NOMO-1 treated with DMSO at 0.1 percent for 48 hours (cell line): ENCODE measurements at regions not wholly inside any gene's neighbourhood (a gene's known extent, or its start where the extent isn't known, plus 50 kb on each side); places are given as distances from the start of the nearest gene placed in this dataset.

Source experiments
- DNase-seq: peaks from one replicate; lab custom pipeline; 2025; ENCODE audit not compliant: unreplicated experiment; lab: John Stamatoyannopoulos, UW

- DNase-seq: no peak
Measured at GRCh38 chr7:136184719-136185118, 207.6 kb upstream of the MTPN start.

DNA sequence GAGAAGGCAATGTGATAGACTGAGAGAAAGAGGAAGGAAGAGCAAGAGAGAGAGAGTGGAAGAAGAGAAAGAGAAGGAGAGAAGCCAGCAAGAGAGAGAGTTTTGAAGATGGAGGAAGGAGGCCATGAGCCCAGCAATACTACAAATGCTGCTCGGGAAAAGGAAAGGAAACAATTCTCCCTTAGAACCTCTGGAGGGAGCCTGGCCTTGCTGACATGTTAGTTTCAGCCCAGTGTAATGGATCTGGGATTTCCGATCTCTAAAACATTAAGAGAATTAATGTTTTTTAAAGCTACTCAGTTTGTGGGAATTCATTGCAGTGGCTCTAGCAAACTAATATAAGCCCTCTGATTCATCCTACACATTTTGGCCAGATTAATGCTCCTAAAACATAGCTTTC is 206.8 kb upstream of the MTPN start:
- DNase-seq: no peak

GRCh38 chr7:136180984-136181383 is 203.8 kb upstream of the MTPN start:
- DNase-seq: no peak

GRCh38 chr7:136179851-136180721 is 202.9 kb upstream of the MTPN start:
- no peak for DNase-seq

- DNase-seq: no peak
Measured at GRCh38 chr7:136179154-136179553, 202.0 kb upstream of the MTPN start.

- DNase-seq: no peak
Measured at GRCh38 chr7:136174477-136175125, 197.4 kb upstream of the MTPN start.

DNA sequence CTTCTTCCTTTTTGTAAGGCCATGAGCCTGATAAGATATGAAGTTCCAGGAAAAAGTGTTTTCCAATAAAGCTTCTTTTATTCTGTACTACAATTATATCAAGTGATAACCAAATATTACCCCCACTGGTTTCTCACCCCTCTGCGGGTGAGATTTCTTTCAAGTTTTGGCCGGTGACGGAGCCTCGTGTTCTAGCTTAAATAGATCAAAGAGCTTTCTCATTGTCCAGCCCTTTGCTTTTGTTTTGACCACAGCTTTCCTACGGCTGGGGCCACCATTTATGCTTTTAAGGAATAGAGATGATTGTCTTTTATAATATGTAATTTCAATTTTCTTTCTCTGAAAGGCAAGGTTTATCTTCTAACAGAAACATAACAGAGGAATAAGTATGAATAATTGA is 196.7 kb upstream of the MTPN start:
- DNase-seq: no peak

DNA sequence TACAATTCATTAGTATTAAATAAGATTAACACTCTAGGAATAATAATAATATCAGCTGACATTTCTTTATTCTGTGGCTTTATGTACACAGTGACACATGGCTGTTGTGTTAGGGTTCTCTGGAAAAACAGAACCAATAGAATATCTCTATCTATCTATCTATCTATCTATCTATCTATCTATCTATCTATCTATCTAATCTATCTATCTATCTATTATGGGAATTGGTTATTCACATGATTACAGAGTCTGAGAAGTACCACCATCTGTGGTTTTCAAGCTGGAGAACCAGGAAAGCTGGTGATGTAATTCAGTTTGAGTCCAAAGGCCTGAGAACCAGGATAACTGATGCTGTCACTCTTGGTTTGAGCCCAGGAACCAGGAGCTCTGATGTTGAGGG is 194.1 kb upstream of the MTPN start:
- no peak for DNase-seq

DNA sequence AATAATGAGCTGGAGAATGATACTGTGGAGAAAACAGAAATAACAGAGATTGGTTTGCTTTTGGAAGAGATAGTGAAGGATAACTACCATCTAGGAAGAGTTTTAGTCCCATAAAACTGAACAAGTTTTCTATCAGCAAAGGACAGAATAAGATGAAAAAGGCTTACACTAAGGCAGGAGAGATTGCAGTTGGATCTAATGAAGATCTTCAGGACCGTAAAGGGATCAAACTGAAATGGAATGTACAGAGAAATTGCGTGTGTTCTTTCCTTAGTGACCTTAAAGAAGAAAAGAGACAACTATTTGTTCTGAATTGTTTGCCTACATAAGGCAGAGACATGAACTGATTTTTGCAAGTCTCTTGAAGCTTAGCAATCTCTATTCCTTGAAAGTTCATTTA is 191.7 kb upstream of the MTPN start:
- no peak for DNase-seq

DNA sequence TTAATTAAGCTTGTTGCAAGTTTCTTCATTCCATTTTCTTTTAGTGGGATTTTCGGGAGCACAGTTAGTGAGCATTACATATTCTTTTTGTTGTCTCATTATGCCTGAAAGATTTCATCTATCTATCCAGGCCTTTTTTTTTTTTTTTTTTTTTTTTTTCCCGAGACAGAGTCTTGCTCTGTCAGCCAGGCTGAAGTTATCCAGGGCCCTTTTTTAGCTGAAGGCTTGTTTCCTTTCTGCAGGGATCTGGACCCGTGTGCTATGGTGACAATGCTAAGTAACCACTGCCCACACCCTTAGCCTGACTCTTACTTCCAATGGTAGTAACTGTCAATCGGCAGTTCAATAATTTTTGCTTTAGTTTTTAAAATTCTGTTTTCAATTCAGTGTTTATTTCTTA is 190.8 kb upstream of the MTPN start:
- no peak for DNase-seq

- no peak for DNase-seq
Measured at GRCh38 chr7:136166521-136166920, 189.4 kb upstream of the MTPN start.

DNA sequence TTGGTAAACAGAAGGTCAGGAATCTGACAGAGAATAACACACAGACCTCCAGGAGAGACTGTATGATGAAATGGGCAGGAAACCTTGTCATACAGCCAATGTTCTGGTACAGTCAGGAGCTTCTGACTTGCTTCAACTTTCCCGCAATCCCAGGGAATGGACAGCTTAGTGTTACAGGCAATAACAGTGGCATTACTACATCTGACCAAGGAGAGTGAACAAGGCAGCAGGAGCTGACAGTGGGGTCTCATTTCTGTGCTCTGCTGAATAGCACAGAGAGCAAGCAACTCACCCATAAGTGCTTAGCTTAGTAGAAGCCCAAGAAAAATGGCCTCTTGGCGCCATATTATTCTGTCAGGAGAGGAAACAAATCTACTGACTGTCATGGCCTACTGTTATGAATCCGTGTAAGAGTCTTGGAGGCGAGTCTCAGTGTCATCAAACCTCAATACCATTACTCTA is 186.2 kb upstream of the MTPN start:
- DNase-seq: no peak

DNA sequence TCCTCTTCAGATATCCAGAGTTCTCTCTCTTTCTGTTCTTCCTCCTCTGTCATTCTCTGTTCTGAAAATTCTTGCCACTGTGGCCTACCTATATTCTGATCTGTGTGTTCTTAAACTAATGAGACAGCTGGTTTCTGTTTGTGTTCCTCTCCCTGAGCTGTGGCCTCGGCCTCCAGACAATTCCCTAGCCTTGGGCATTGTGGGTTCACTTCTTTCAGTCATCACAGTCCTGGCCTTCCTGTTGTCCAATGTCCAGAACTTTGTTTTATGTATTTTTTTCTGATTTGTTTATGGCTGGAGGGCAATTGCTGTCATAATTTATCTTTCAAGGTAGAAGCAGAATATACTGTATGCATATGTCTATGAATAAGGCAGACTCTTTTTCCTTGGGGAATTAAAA is 173.2 kb upstream of the MTPN start:
- no peak for DNase-seq

- DNase-seq: no peak
Measured at GRCh38 chr7:136148920-136149319, 171.8 kb upstream of the MTPN start.

DNA sequence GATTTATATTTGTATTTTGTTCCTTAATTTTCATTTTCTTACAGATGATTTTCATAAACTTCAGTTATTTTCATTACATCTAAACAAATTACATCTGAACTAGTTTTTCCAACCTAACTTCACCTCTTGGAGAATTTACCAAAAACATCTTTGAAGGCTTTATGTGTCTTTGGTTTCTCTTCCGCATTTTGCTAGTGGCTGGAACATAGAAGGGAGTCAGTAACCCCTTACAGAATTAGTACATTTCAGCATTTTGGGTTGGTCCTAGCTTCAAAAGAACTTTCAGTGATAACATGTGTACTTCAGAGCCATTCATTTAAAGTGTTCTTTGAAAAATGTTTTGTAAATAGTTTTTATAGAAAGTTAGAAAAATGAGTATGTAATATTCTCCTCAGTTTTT is 169.8 kb upstream of the MTPN start:
- no peak for DNase-seq

DNA sequence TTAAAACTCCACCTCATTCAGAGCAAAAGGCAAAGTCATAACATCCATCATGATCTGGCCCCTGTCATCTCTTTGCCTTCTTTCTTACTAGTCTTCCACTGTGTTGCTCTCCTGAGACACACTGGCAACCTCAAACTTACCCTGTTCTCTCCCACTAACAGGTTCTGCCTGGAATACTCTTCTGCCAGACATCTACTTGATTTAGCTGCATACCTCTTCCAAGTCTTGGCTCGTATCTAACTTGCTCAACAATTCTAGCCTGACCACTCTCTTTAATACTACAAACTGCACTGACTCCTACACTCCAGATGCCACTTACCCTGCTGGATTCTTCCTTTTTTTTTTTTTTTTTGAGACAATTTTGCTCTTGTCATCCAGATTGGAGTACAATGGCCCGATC is 167.0 kb upstream of the MTPN start:
- no peak for DNase-seq

- no peak for DNase-seq
Measured at GRCh38 chr7:136143271-136143670, 166.1 kb upstream of the MTPN start.

DNA sequence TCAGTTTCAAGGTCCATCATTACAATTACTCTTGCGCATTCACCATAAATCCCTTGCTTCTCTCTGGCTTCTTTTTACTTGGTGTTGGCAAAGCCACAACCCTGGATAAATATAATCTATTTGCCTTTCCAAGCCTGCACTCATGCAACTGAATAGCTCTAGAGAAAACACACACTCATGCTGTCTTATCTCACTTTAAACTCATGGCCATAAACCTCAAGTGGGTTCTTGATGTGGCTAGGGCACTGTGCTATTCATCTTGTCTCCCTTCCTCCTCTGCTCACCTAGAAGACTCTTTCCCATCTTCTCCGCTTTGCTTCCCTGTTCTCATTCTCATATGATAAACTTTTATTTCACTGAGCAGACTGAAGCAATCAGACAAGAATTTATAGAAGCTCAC is 165.4 kb upstream of the MTPN start:
- DNase-seq: no peak

- DNase-seq: no peak
Measured at GRCh38 chr7:136140469-136140868, 163.3 kb upstream of the MTPN start.

DNA sequence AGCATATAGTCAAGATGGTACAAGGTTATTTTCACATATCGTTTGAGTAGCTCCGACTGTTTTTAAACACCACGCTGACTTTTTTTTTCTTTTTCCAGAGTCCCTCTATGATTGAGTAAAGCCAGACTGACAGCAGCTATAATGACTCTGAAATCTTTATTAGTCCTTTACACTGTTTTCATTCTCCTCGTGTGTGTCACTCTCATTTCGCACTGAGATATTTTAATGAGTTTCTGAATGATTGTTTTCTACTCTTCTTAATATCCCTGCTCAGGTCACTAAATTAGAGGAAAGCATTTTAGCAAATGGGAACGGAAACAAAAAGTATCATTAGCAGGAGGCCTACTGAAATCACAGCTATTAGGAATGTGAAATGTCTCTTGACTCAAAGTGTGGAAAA is 162.3 kb upstream of the MTPN start:
- DNase-seq: no peak

- DNase-seq: no peak
Measured at GRCh38 chr7:136138991-136139390, 161.8 kb upstream of the MTPN start.

DNA sequence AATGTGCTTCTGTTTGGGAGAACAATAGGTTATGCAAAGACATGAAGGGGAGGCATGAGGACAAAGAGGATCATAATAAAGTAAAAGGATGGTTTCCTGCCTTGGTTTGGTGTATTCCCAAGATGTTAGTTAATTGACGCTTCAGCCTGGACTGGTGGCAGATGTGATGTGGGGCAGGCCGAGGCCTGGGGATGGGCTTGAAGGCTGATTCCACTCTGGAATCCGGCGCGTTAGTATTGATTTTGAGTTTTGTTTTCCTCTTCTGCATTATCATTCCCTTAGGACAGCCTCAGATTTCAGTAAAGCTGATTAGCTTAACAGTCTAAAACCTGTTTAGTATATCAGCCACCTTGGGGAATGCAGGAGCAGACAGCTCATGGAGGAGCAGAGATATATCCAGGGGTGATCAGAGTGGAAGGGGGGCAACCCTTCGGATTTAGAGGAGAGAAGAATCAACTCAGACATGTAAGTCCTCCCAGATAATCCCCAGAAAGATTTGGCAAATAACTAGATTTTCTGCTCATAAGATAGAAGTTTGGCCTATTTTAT is 159.8 kb upstream of the MTPN start:
- DNase-seq: no peak
